ENCODE measurements at regions not wholly inside any gene's neighbourhood (a gene's known extent, or its start where the extent isn't known, plus 50 kb on each side); places are given as distances from the start of the nearest gene placed in this dataset.

GRCh38 chr19:29367791-29368222 is 154.9 kb upstream of the UQCRFS1 start:
- DNase-seq (ENCODE audit: low read depth), result no peak
- H3K4me3 ChIP-seq (ENCODE audit: low read depth, low read length), result no peak overlapping the region
- TF ChIP-seq CTCF (IDR thresholded peaks at IDR 0.05; ENCODE audit: insufficient read depth, low read depth, low read length, missing control alignments), result no peak

GRCh38 chr19:29370276-29370675 is 155.5 kb upstream of the VSTM2B start:
- H3K4me3 ChIP-seq (ENCODE audit: low read depth, low read length), result no peak overlapping the region
- no peak for DNase-seq (ENCODE audit: low read depth)
- no peak for TF ChIP-seq CTCF (IDR thresholded peaks at IDR 0.05; ENCODE audit: insufficient read depth, low read depth, low read length, missing control alignments)

- no peak overlapping the region for H3K4me3 ChIP-seq (ENCODE audit: low read depth, low read length)
- DNase-seq (ENCODE audit: low read depth), result no peak
- no peak for TF ChIP-seq CTCF (IDR thresholded peaks at IDR 0.05; ENCODE audit: insufficient read depth, low read depth, low read length, missing control alignments)
These were observed 154.3 kb upstream of the VSTM2B start for GRCh38 chr19:29371251-29372090.

- no peak for DNase-seq (ENCODE audit: low read depth)
- no peak overlapping the region for H3K4me3 ChIP-seq (ENCODE audit: low read depth, low read length)
- no peak for TF ChIP-seq CTCF (IDR thresholded peaks at IDR 0.05; ENCODE audit: insufficient read depth, low read depth, low read length, missing control alignments)
These were observed 153.7 kb upstream of the VSTM2B start for GRCh38 chr19:29372091-29372415.

GRCh38 chr19:29372461-29372860 is 153.3 kb upstream of the VSTM2B start:
- DNase-seq (ENCODE audit: low read depth), result no peak
- TF ChIP-seq CTCF (IDR thresholded peaks at IDR 0.05; ENCODE audit: insufficient read depth, low read depth, low read length, missing control alignments), result no peak
- H3K4me3 ChIP-seq (ENCODE audit: low read depth, low read length), result no peak overlapping the region

- DNase-seq (ENCODE audit: low read depth), result no peak
- no peak for TF ChIP-seq CTCF (IDR thresholded peaks at IDR 0.05; ENCODE audit: insufficient read depth, low read depth, low read length, missing control alignments)
- no peak overlapping the region for H3K4me3 ChIP-seq (ENCODE audit: low read depth, low read length)
These were observed 152.6 kb upstream of the VSTM2B start for GRCh38 chr19:29372921-29373797.

Data from GM12865 (cell line).